ENCODE measurements at regions not wholly inside any gene's neighbourhood (a gene's known extent, or its start where the extent isn't known, plus 50 kb on each side); places are given as distances from the start of the nearest gene placed in this dataset.

GRCh38 chr2:106959975-106960682, 74.2 kb upstream of the ST6GAL2 start:
- H3K27ac ChIP-seq (ENCODE audit: low read depth in 1 of 2, low read length in 2 of 2): no peak overlapping the region
- DNase-seq: no peak
- no peak for ATAC-seq (ENCODE audit: poor library complexity)
- Mint-ChIP-seq H3K9me3 (no peaks in the 10 kb centered on the region), H3K4me1 (ENCODE audit: low read depth) (no peaks in the 10 kb centered on the region), H3K36me3 (ENCODE audit: low read depth) (no peaks in the 10 kb centered on the region), H3K27me3 (no peaks in the 10 kb centered on the region), H3K4me3 (no peak overlapping the region), H3K27ac (no peak overlapping the region)
- ChIA-PET CTCF (no interaction called here), POLR2A (no interaction called here)
- H3K27me3 ChIP-seq (ENCODE audit: control insufficient read depth in 1 of 2, insufficient read depth in 2 of 2, low read length in 2 of 2): no peaks in the 10 kb centered on the region
- H3K36me3 ChIP-seq (ENCODE audit: insufficient read depth, low read length): no peaks in the 10 kb centered on the region
- TF ChIP-seq, protein P1, sequence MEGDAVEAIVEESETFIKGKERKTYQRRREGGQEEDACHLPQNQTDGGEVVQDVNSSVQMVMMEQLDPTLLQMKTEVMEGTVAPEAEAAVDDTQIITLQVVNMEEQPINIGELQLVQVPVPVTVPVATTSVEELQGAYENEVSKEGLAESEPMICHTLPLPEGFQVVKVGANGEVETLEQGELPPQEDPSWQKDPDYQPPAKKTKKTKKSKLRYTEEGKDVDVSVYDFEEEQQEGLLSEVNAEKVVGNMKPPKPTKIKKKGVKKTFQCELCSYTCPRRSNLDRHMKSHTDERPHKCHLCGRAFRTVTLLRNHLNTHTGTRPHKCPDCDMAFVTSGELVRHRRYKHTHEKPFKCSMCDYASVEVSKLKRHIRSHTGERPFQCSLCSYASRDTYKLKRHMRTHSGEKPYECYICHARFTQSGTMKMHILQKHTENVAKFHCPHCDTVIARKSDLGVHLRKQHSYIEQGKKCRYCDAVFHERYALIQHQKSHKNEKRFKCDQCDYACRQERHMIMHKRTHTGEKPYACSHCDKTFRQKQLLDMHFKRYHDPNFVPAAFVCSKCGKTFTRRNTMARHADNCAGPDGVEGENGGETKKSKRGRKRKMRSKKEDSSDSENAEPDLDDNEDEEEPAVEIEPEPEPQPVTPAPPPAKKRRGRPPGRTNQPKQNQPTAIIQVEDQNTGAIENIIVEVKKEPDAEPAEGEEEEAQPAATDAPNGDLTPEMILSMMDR (IDR thresholded peaks at IDR 0.05): no peak
- H3K9me3 ChIP-seq (ENCODE audit: control insufficient read depth in 1 of 2, insufficient read depth in 1 of 2, low read length in 2 of 2): peaks cover 0 to 3% of the 10 kb centered on the region in 2 experiments
- H3K4me1 ChIP-seq (ENCODE audit: insufficient read depth, low read length): no peaks in the 10 kb centered on the region
- H3K4me3 ChIP-seq (ENCODE audit: low read length): no peak overlapping the region
- intact Hi-C loops (cut with DNase I, micrococcal nuclease): no loop called here

GRCh38 chr2:106960683-106961161, 74.8 kb upstream of the ST6GAL2 start:
- Mint-ChIP-seq H3K4me1 (ENCODE audit: low read depth) (no peaks in the 10 kb centered on the region), H3K36me3 (ENCODE audit: low read depth) (no peaks in the 10 kb centered on the region), H3K4me3 (no peak overlapping the region), H3K9me3 (no peaks in the 10 kb centered on the region), H3K27ac (no peak overlapping the region), H3K27me3 (no peaks in the 10 kb centered on the region)
- no peaks in the 10 kb centered on the region for H3K27me3 ChIP-seq (ENCODE audit: control insufficient read depth in 1 of 2, insufficient read depth in 2 of 2, low read length in 2 of 2)
- no peaks in the 10 kb centered on the region for H3K36me3 ChIP-seq (ENCODE audit: insufficient read depth, low read length)
- H3K27ac ChIP-seq (ENCODE audit: low read depth in 1 of 2, low read length in 2 of 2): no peak overlapping the region
- no peak for ATAC-seq (ENCODE audit: poor library complexity)
- TF ChIP-seq, protein P1 (IDR thresholded peaks at IDR 0.05): no peak
- no peaks in the 10 kb centered on the region for H3K4me1 ChIP-seq (ENCODE audit: insufficient read depth, low read length)
- no peak overlapping the region for H3K4me3 ChIP-seq (ENCODE audit: low read length)
- peaks cover 0 to 3% of the 10 kb centered on the region in 2 experiments for H3K9me3 ChIP-seq (ENCODE audit: control insufficient read depth in 1 of 2, insufficient read depth in 1 of 2, low read length in 2 of 2)
- DNase-seq: no peak
- CTCF ChIA-PET: no interaction called here
- intact Hi-C loops (cut with DNase I, micrococcal nuclease): no loop called here
- POLR2A ChIA-PET: no interaction called here

DNA sequence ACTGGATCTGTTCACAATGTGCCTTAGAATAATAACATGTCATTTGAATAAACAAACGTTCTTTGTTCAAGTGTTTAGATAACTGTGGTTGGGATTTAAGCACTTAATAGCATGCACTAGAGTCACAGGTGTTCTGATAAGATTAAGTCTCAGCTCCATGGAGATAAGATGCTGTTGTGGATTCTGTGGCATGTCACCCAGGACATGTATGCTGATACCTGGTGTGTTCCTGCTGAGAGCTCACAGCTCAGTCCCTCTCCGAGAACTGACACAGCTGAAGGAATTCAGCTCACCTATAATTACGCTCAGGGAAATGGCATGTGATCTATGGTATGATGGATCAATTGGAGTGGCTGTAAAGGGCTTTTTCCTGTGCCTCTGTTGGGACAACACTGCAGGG, 75.4 kb upstream of the ST6GAL2 start:
- Histone ChIP-seq H3K4me3 (ENCODE audit: low read length) (no peak overlapping the region), H3K36me3 (ENCODE audit: insufficient read depth, low read length) (no peaks in the 10 kb centered on the region), H3K27ac (ENCODE audit: low read depth in 1 of 2, low read length in 2 of 2) (no peak overlapping the region), H3K27me3 (ENCODE audit: control insufficient read depth in 1 of 2, insufficient read depth in 2 of 2, low read length in 2 of 2) (no peaks in the 10 kb centered on the region), H3K9me3 (ENCODE audit: control insufficient read depth in 1 of 2, insufficient read depth in 1 of 2, low read length in 2 of 2) (peaks cover 0 to 3% of the 10 kb centered on the region in 2 experiments), H3K4me1 (ENCODE audit: insufficient read depth, low read length) (no peaks in the 10 kb centered on the region)
- Mint-ChIP-seq H3K4me1 (ENCODE audit: low read depth) (no peaks in the 10 kb centered on the region), H3K36me3 (ENCODE audit: low read depth) (no peaks in the 10 kb centered on the region), H3K4me3 (no peak overlapping the region), H3K27ac (no peak overlapping the region), H3K9me3 (no peaks in the 10 kb centered on the region), H3K27me3 (no peaks in the 10 kb centered on the region)
- ChIA-PET CTCF (no interaction called here), POLR2A (no interaction called here)
- ATAC-seq (ENCODE audit: poor library complexity) (no peak), DNase-seq (no peak)
- TF ChIP-seq, protein P1 (IDR thresholded peaks at IDR 0.05): no peak
- intact Hi-C loops (cut with DNase I, micrococcal nuclease): no loop called here
